ENCODE measurements at regions not wholly inside any gene's neighbourhood (a gene's known extent, or its start where the extent isn't known, plus 50 kb on each side); places are given as distances from the start of the nearest gene placed in this dataset.
"Not testable (repeated sequence)": the region's sequence is repeated elsewhere in the genome, so short reads cannot be mapped to it uniquely, and the experiment has no call there.

- dilution Hi-C loops (cut with MboI; ENCODE audit: extremely low pct_ligation_motif_present, low sequenced_read_pairs) = no loop called here
- no peak for FAIRE-seq
- Histone ChIP-seq H3K4me2 (ENCODE audit: insufficient read depth, low read length) (no peak overlapping the region), H4K20me1 (replicated peaks; ENCODE audit: control insufficient read depth, extremely low read depth, insufficient read depth, low read length) (no peaks in the 10 kb centered on the region), H3K79me2 (ENCODE audit: control insufficient read depth, insufficient read depth, low read length) (no peaks in the 10 kb centered on the region), H3K9me1 (replicated peaks; ENCODE audit: control insufficient read depth, extremely low read depth, insufficient read depth, low read length) (no peaks in the 10 kb centered on the region), H3K36me3 (ENCODE audit: control insufficient read depth in 2 of 2, extremely low read depth in 1 of 2, insufficient read depth in 2 of 2, low read length in 2 of 2) (no peaks in the 10 kb centered on the region), H3K9ac (replicated peaks; ENCODE audit: extremely low read depth, insufficient read depth, low read length) (no peak overlapping the region), H3K4me3 (replicated peaks in 1 of 3; ENCODE audit: insufficient read depth in 1 of 3, low read depth in 1 of 3, low read length in 3 of 3) (no peak overlapping the region), H3K4me1 (ENCODE audit: control insufficient read depth, extremely low read depth, insufficient read depth, low read length) (no peaks in the 10 kb centered on the region), H3K27ac (ENCODE audit: insufficient read depth, low read depth, low read length) (no peak overlapping the region), H3K27me3 (ENCODE audit: control insufficient read depth in 2 of 2, insufficient read depth in 2 of 2, low read length in 2 of 2) (no peaks in the 10 kb centered on the region), H2AFZ (ENCODE audit: low read depth, low read length) (no peak overlapping the region), H3K9me3 (replicated peaks; ENCODE audit: control insufficient read depth, insufficient read depth, low read length) (no peaks in the 10 kb centered on the region)
- CTCF ChIA-PET = no interaction called here
- POLR2A ChIA-PET = no interaction called here
- BruUV-seq (replicated peaks) = no TSS peak
- no peak for DNase-seq (ENCODE audit: low read depth, low spot score)
- TF ChIP-seq EZH2 (IDR thresholded peaks at IDR 0.05; ENCODE audit: borderline replicate concordance, low read depth, low read length, severe bottlenecking) = no peak
- no peak for TF ChIP-seq POLR2AphosphoS5 (IDR thresholded peaks at IDR 0.05; ENCODE audit: insufficient read depth, low read depth, low read length)
- TF ChIP-seq MAX (IDR thresholded peaks at IDR 0.05; ENCODE audit: insufficient read depth, insufficient read length) = no peak
- TF ChIP-seq JUN (IDR thresholded peaks at IDR 0.05; ENCODE audit: borderline replicate concordance, insufficient read depth, insufficient read length, low read depth) = no peak
- no peak for TF ChIP-seq FOS (IDR thresholded peaks at IDR 0.05; ENCODE audit: borderline replicate concordance, insufficient read depth, low read length)
- intact Hi-C loops (cut with micrococcal nuclease) = no loop called here
These were observed 169.4 kb upstream of the ZNF385D start for GRCh38 chr3:21920421-21920861.

- H3K4me1 ChIP-seq (ENCODE audit: control insufficient read depth, extremely low read depth, insufficient read depth, low read length); BruUV-seq (replicated peaks); CTCF ChIA-PET; H3K9ac ChIP-seq (replicated peaks; ENCODE audit: extremely low read depth, insufficient read depth, low read length); H3K4me3 ChIP-seq (replicated peaks in 1 of 3; ENCODE audit: insufficient read depth in 1 of 3, low read depth in 1 of 3, low read length in 3 of 3); H3K79me2 ChIP-seq (ENCODE audit: control insufficient read depth, insufficient read depth, low read length); FAIRE-seq; H2AFZ ChIP-seq (ENCODE audit: low read depth, low read length); H3K9me3 ChIP-seq (replicated peaks; ENCODE audit: control insufficient read depth, insufficient read depth, low read length); H3K36me3 ChIP-seq (ENCODE audit: control insufficient read depth in 2 of 2, extremely low read depth in 1 of 2, insufficient read depth in 2 of 2, low read length in 2 of 2); dilution Hi-C loops (cut with MboI; ENCODE audit: extremely low pct_ligation_motif_present, low sequenced_read_pairs); H3K27ac ChIP-seq (ENCODE audit: insufficient read depth, low read depth, low read length); DNase-seq (ENCODE audit: low read depth, low spot score); H3K27me3 ChIP-seq (ENCODE audit: control insufficient read depth in 2 of 2, insufficient read depth in 2 of 2, low read length in 2 of 2); POLR2A ChIA-PET; H3K9me1 ChIP-seq (replicated peaks; ENCODE audit: control insufficient read depth, extremely low read depth, insufficient read depth, low read length); intact Hi-C loops (cut with micrococcal nuclease); H3K4me2 ChIP-seq (ENCODE audit: insufficient read depth, low read length); H4K20me1 ChIP-seq (replicated peaks; ENCODE audit: control insufficient read depth, extremely low read depth, insufficient read depth, low read length): not testable (repeated sequence)
These were observed 172.1 kb upstream of the ZNF385D start for GRCh38 chr3:21923156-21923555.

Data from endothelial cell of umbilical vein (primary cell).